PC-9 (cell line): ENCODE measurements at regions not wholly inside any gene's neighbourhood (a gene's known extent, or its start where the extent isn't known, plus 50 kb on each side); places are given as distances from the start of the nearest gene placed in this dataset.

Experiments
- BruUV-seq: library from RNA; stranded (reverse); fragments of 400-500 nt; replicated peaks from 2 replicates; lab custom pipeline; 2021; lab: Mats Ljungman, UMichigan
- CTCF ChIA-PET: fragments of 300-600 bp; sonication (Branson Sonifier 250); formaldehyde crosslinking; loops from one replicate; lab custom pipeline; 2022; ENCODE audit warnings: antibody characterized with exemption; lab: Charles Lee
- POLR2A ChIA-PET: fragments of 300-600 bp; sonication (Branson Sonifier 250); formaldehyde crosslinking; loops from one replicate; lab custom pipeline; 2022; ENCODE audit warnings: antibody characterized with exemption; ENCODE audit not compliant: unreplicated experiment; lab: Charles Lee
- DNase-seq, 2 experiments: peaks; one replicate each; pipeline versions ENCODE4 v3.0.0 to v3.0.0-alpha.2; 2015 to 2022; ENCODE audit warnings: mixed read lengths in 1 of 2
- H2AFZ ChIP-seq: fragments of 200-600 bp; sonication (generic); 2 replicates; pipeline ENCODE4 v1.8.1; 2017; ENCODE audit warnings: antibody characterized with exemption
- H3F3A ChIP-seq: fragments of 200-600 bp; sonication (generic); 2 replicates; pipeline ENCODE4 v1.8.1; 2017; ENCODE audit warnings: antibody characterized with exemption, mild to moderate bottlenecking, low read depth; ENCODE audit not compliant: insufficient read depth
- H3K27ac ChIP-seq: fragments of 200-600 bp; sonication (generic); 2 replicates; pipeline ENCODE4 v1.6.1; 2016; ENCODE audit warnings: mixed run types
- H3K27me3 ChIP-seq: fragments of 200-600 bp; sonication (generic); 2 replicates; pipeline ENCODE4 v1.6.1; 2016; ENCODE audit warnings: low read depth, mixed run types; ENCODE audit not compliant: insufficient read depth
- H3K36me3 ChIP-seq: fragments of 200-600 bp; sonication (generic); 2 replicates; pipeline ENCODE4 v1.6.1; 2016; ENCODE audit warnings: low read depth, mixed run types
- H3K4me1 ChIP-seq: fragments of 200-600 bp; sonication (generic); replicated peaks from 2 replicates; pipeline ENCODE4 v1.6.1; 2016; ENCODE audit warnings: mixed run types; ENCODE audit not compliant: insufficient read depth
- H3K4me2 ChIP-seq: fragments of 200-600 bp; sonication (generic); 2 replicates; pipeline ENCODE4 v1.6.1; 2017; ENCODE audit warnings: mixed run types
- H3K4me3 ChIP-seq: fragments of 200-600 bp; sonication (generic); 2 replicates; pipeline ENCODE4 v1.6.1; 2016; ENCODE audit warnings: mixed run types
- H3K79me2 ChIP-seq: fragments of 200-600 bp; sonication (generic); 2 replicates; pipeline ENCODE4 v1.6.1; 2017; ENCODE audit warnings: low read depth, mixed run types
- H3K9me2 ChIP-seq: fragments of 200-600 bp; sonication (generic); 2 replicates; pipeline ENCODE4 v1.8.1; 2017; ENCODE audit warnings: mild to moderate bottlenecking; ENCODE audit not compliant: insufficient read depth
- H3K9me3 ChIP-seq: fragments of 200-600 bp; sonication (generic); 2 replicates; pipeline ENCODE4 v1.8.1; 2016; ENCODE audit warnings: low read depth; ENCODE audit not compliant: insufficient read depth
- H4K20me1 ChIP-seq: fragments of 200-600 bp; sonication (generic); 2 replicates; pipeline ENCODE4 v1.8.1; 2017; ENCODE audit not compliant: insufficient read depth
- EZH2 ChIP-seq: fragments of 200-600 bp; sonication (generic); IDR thresholded peaks from 2 replicates; pipeline ENCODE4 v1.8.0; 2017; ENCODE audit warnings: antibody characterized with exemption, low read depth
- intact Hi-C: fragments of 100-400 bp; cut with micrococcal nuclease; formaldehyde crosslinking; loops from one replicate; pipeline ENCODE4 v1.10.0; 2022; ENCODE audit not compliant: unreplicated experiment
- TF ChIP-seq, protein P1 (sequence below): fragments of 200-600 bp; sonication (generic); conservative IDR thresholded peaks from 2 replicates; pipeline ENCODE4 v1.6.1; 2017; ENCODE audit warnings: mixed run types, antibody characterized with exemption, mild to moderate bottlenecking, moderate library complexity

DNA sequence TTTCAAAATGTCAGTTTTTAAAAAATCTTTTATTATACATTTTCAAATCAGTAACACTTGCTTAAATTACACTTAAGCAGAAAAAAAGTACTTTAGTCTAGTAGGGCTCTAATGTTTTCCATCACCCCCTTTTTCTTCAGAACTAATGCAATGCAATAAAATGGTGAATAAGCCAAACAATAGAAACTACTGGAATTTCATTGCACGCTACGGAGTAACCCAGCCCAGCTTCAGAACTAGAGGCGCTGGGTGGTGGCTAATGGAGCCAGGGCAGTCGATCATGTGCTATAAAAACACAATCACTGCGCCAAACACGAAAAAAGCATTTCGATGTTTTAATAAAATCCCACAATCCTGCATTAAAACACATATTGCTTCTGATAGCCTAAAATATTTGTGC lies 59.9 kb upstream of the ODAD2 start:
- no peaks in the 10 kb centered on the region for H3K4me1 ChIP-seq
- TF ChIP-seq, protein P1, sequence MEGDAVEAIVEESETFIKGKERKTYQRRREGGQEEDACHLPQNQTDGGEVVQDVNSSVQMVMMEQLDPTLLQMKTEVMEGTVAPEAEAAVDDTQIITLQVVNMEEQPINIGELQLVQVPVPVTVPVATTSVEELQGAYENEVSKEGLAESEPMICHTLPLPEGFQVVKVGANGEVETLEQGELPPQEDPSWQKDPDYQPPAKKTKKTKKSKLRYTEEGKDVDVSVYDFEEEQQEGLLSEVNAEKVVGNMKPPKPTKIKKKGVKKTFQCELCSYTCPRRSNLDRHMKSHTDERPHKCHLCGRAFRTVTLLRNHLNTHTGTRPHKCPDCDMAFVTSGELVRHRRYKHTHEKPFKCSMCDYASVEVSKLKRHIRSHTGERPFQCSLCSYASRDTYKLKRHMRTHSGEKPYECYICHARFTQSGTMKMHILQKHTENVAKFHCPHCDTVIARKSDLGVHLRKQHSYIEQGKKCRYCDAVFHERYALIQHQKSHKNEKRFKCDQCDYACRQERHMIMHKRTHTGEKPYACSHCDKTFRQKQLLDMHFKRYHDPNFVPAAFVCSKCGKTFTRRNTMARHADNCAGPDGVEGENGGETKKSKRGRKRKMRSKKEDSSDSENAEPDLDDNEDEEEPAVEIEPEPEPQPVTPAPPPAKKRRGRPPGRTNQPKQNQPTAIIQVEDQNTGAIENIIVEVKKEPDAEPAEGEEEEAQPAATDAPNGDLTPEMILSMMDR, result no peak
- TF ChIP-seq EZH2, result no peak

GRCh38 chr10:28054228-28054860 lies 55.5 kb upstream of the ODAD2 start:
- H3K4me2 ChIP-seq, result no peak overlapping the region
- POLR2A ChIA-PET, result no interaction called here
- no peaks in the 10 kb centered on the region for H3F3A ChIP-seq
- H3K9me2 ChIP-seq, result no peaks in the 10 kb centered on the region
- no peaks in the 10 kb centered on the region for H3K36me3 ChIP-seq
- no peaks in the 10 kb centered on the region for H3K27me3 ChIP-seq
- no peaks in the 10 kb centered on the region for H3K9me3 ChIP-seq
- H3K4me3 ChIP-seq, result no peak overlapping the region
- H4K20me1 ChIP-seq, result no peaks in the 10 kb centered on the region
- TF ChIP-seq EZH2, result no peak
- no TSS peak for BruUV-seq
- CTCF ChIA-PET, result no interaction called here
- no peak overlapping the region for H2AFZ ChIP-seq
- H3K79me2 ChIP-seq, result no peaks in the 10 kb centered on the region
- intact Hi-C loops, result no loop called here
- H3K27ac ChIP-seq, result no peak overlapping the region
- DNase-seq, result no peak
- no peaks in the 10 kb centered on the region for H3K4me1 ChIP-seq

More for the DNA sequence above, 59.9 kb upstream of the ODAD2 start:
- H3K27me3 ChIP-seq, result no peaks in the 10 kb centered on the region
- H3F3A ChIP-seq, result no peaks in the 10 kb centered on the region
- H3K9me2 ChIP-seq, result no peaks in the 10 kb centered on the region
- DNase-seq, result no peak
- H2AFZ ChIP-seq, result no peak overlapping the region
- CTCF ChIA-PET, result no interaction called here
- no peaks in the 10 kb centered on the region for H3K79me2 ChIP-seq
- no peaks in the 10 kb centered on the region for H4K20me1 ChIP-seq
- no peak overlapping the region for H3K27ac ChIP-seq
- no peak overlapping the region for H3K4me3 ChIP-seq
- H3K9me3 ChIP-seq, result no peaks in the 10 kb centered on the region
- intact Hi-C loops, result no loop called here
- no TSS peak for BruUV-seq
- H3K36me3 ChIP-seq, result no peaks in the 10 kb centered on the region
- no peak overlapping the region for H3K4me2 ChIP-seq
- POLR2A ChIA-PET, result no interaction called here

DNA sequence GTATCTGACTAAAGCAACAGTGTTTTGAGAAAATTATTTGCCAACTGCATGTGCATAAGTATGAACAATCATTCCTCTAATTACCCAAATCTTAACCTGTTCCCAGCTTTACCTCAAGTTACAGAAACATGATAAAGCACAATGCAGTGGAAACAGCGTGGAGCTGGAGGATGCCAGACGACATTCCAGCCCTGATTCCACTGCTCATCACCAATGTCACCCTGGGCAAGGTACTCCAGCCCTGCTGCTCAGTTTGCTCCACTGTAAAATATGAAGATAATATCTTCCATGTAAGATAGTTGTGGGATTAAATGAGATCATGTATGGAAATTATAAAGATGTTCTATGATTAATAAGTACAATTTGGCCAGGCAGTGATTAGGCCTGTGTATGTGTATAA lies 50.4 kb upstream of the ODAD2 start:
- POLR2A ChIA-PET, result no interaction called here

More for the DNA sequence above, 50.4 kb upstream of the ODAD2 start:
- no peaks in the 10 kb centered on the region for H3K9me3 ChIP-seq
- CTCF ChIA-PET, result no interaction called here
- no peaks in the 10 kb centered on the region for H3F3A ChIP-seq
- no peaks in the 10 kb centered on the region for H3K27me3 ChIP-seq
- no peaks in the 10 kb centered on the region for H3K9me2 ChIP-seq
- no peaks in the 10 kb centered on the region for H3K79me2 ChIP-seq
- H3K4me1 ChIP-seq, result no peaks in the 10 kb centered on the region
- DNase-seq, result no peak
- H3K27ac ChIP-seq, result no peak overlapping the region
- no TSS peak for BruUV-seq
- no peaks in the 10 kb centered on the region for H3K36me3 ChIP-seq
- intact Hi-C loops, result no loop called here
- H3K4me2 ChIP-seq, result no peak overlapping the region
- no peak overlapping the region for H3K4me3 ChIP-seq
- no peak for TF ChIP-seq EZH2
- TF ChIP-seq, protein P1, result no peak
- no peaks in the 10 kb centered on the region for H4K20me1 ChIP-seq
- no peak overlapping the region for H2AFZ ChIP-seq
